Upper lobe of left lung (tissue), 6 donors: ENCODE measurements at regions not wholly inside any gene's neighbourhood (a gene's known extent, or its start where the extent isn't known, plus 50 kb on each side); places are given as distances from the start of the nearest gene placed in this dataset.

Experiments used
- ATAC-seq, 2 donors: fragments of 200-7000 bp; cut with Tn5 transposase; one replicate each; pipeline ENCODE4 v1.9.1; 2022; ENCODE audit warnings: mild to moderate bottlenecking in 2 of 2, moderate library complexity in 2 of 2; ENCODE audit not compliant: low FRiP score in 2 of 2
- DNase-seq, 2 donors: peaks; one replicate each; pipeline ENCODE4 v3.0.0-alpha.2; 2019 to 2020
- H3K27ac ChIP-seq, 4 donors: fragments of 200-600 bp; sonication (generic); one replicate each; pipeline ENCODE4 v1.5.1; 2016 to 2019
- H3K27me3 ChIP-seq, 4 donors: fragments of 200-600 bp; sonication (generic); one replicate each; pipeline ENCODE4 v1.5.1; 2017 to 2019
- H3K36me3 ChIP-seq, 4 donors: fragments of 200-600 bp; sonication (generic); one replicate each; pipeline ENCODE4 v1.5.1; 2016 to 2019
- H3K4me1 ChIP-seq, 4 donors: fragments of 200-600 bp; sonication (generic); one replicate each; pipeline ENCODE4 v1.5.1; 2018 to 2019
- H3K4me3 ChIP-seq, 4 donors: fragments of 200-600 bp; sonication (generic); one replicate each; pipeline ENCODE4 v1.5.1; 2017 to 2019; ENCODE audit warnings: mild to moderate bottlenecking in 2 of 4, moderate library complexity in 1 of 4
- H3K9me3 ChIP-seq, 4 donors: fragments of 200-600 bp; sonication (generic); one replicate each; pipeline ENCODE4 v1.5.1; 2018 to 2019
- EP300 ChIP-seq, 4 donors: sonication (generic); formaldehyde crosslinking; IDR thresholded peaks; one replicate each; pipeline ENCODE4 v1.5.1; 2017; ENCODE audit warnings: antibody characterized with exemption in 4 of 4, control low read depth in 2 of 4
- POLR2A ChIP-seq, 4 donors: fragments of 450-650 bp; IDR thresholded peaks; one replicate each; pipeline ENCODE4 v1.5.1; 2016 to 2017; ENCODE audit warnings: antibody characterized with exemption in 4 of 4, mild to moderate bottlenecking in 2 of 4
- POLR2AphosphoS5 ChIP-seq, 2 donors: sonication (generic); formaldehyde crosslinking; IDR thresholded peaks; one replicate each; pipeline ENCODE4 v1.5.1; 2017; ENCODE audit warnings: antibody characterized with exemption in 2 of 2
- WGBS, 2 donors: methylation state at CpG; one replicate each; pipeline ENCODE4 v1.1.5; 2017 to 2018; 5-methylcytosine and 5-hydroxymethylcytosine counted together
- TF ChIP-seq, protein P1 (sequence below), 6 experiments: fragments of 450-650 bp in 4 of 6; fragments of 200-600 bp in 2 of 6; sonication (generic) in 2 of 6; IDR thresholded peaks; one replicate each; pipeline ENCODE4 v1.5.1; 2016 to 2019; ENCODE audit warnings: antibody characterized with exemption in 6 of 6
- donor health status: DM: no; HTN: no; CAD: no; lungs with moderate emphysema.
- donor health status: DM: no; HTN: yes; CAD: no; lungs with severe emphysema.

DNA sequence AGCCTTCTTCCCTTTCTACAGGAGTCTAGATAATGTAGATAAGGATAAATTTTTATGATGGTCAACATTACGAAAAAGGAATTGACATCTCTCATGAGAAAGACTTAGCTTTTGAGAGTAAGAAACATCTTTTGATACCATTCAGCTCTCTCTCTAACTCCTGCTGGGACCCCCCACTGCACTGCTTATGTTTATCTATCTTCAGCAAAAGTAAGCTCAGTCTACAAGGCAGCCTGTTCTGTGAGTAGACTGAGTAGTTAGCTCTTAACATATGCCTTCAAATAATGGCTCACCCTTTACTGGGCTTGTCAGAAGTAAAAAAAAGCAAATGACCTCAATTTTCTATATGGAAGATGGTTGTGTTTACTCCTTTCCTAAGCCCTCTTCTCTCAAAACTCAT, 372.2 kb upstream of the CDH11 start:
- no peak overlapping the region for H3K27ac ChIP-seq
- no peak for DNase-seq
- H3K36me3 ChIP-seq = no peaks in the 10 kb centered on the region
- H3K4me3 ChIP-seq = no peak overlapping the region
- no peak for ATAC-seq
- no peaks in the 10 kb centered on the region for H3K27me3 ChIP-seq
- 83 to 86% methylated on average over 1 of the region's 1 CpG for WGBS, 2 donors
- H3K4me1 ChIP-seq = no peaks in the 10 kb centered on the region
- no peaks in the 10 kb centered on the region for H3K9me3 ChIP-seq
- TF ChIP-seq, protein P1, sequence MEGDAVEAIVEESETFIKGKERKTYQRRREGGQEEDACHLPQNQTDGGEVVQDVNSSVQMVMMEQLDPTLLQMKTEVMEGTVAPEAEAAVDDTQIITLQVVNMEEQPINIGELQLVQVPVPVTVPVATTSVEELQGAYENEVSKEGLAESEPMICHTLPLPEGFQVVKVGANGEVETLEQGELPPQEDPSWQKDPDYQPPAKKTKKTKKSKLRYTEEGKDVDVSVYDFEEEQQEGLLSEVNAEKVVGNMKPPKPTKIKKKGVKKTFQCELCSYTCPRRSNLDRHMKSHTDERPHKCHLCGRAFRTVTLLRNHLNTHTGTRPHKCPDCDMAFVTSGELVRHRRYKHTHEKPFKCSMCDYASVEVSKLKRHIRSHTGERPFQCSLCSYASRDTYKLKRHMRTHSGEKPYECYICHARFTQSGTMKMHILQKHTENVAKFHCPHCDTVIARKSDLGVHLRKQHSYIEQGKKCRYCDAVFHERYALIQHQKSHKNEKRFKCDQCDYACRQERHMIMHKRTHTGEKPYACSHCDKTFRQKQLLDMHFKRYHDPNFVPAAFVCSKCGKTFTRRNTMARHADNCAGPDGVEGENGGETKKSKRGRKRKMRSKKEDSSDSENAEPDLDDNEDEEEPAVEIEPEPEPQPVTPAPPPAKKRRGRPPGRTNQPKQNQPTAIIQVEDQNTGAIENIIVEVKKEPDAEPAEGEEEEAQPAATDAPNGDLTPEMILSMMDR (IDR thresholded peaks at IDR 0.05) = no peak
- TF ChIP-seq POLR2AphosphoS5 (IDR thresholded peaks at IDR 0.05) (no peak), EP300 (IDR thresholded peaks at IDR 0.05) (no peak), POLR2A (IDR thresholded peaks at IDR 0.05) (no peak)

GRCh38 chr16:65490286-65490685, 368.4 kb upstream of the CDH11 start:
- no peaks in the 10 kb centered on the region for H3K27me3 ChIP-seq
- DNase-seq (no peak), ATAC-seq (no peak)
- WGBS, 2 donors = 65 to 74% methylated on average over 4 of the region's 4 CpGs
- no peak for TF ChIP-seq POLR2AphosphoS5 (IDR thresholded peaks at IDR 0.05)
- no peak for TF ChIP-seq EP300 (IDR thresholded peaks at IDR 0.05)
- TF ChIP-seq, protein P1 (IDR thresholded peaks at IDR 0.05) = no peak
- no peak for TF ChIP-seq POLR2A (IDR thresholded peaks at IDR 0.05)
- H3K4me3 ChIP-seq = no peak overlapping the region
- no peaks in the 10 kb centered on the region for H3K4me1 ChIP-seq
- no peak overlapping the region for H3K27ac ChIP-seq
- H3K36me3 ChIP-seq = no peaks in the 10 kb centered on the region
- no peaks in the 10 kb centered on the region for H3K9me3 ChIP-seq

GRCh38 chr16:65489531-65490023, 367.7 kb upstream of the CDH11 start:
- H3K9me3 ChIP-seq = no peaks in the 10 kb centered on the region
- DNase-seq (no peak), ATAC-seq (no peak)
- H3K36me3 ChIP-seq = no peaks in the 10 kb centered on the region
- TF ChIP-seq POLR2A (IDR thresholded peaks at IDR 0.05) (no peak), EP300 (IDR thresholded peaks at IDR 0.05) (no peak), POLR2AphosphoS5 (IDR thresholded peaks at IDR 0.05) (no peak)
- TF ChIP-seq, protein P1 (IDR thresholded peaks at IDR 0.05) = no peak
- no peak overlapping the region for H3K27ac ChIP-seq
- WGBS, 2 donors = 76 to 81% methylated on average over 4 of the region's 4 CpGs
- no peaks in the 10 kb centered on the region for H3K27me3 ChIP-seq
- H3K4me3 ChIP-seq = no peak overlapping the region
- H3K4me1 ChIP-seq = no peaks in the 10 kb centered on the region

DNA sequence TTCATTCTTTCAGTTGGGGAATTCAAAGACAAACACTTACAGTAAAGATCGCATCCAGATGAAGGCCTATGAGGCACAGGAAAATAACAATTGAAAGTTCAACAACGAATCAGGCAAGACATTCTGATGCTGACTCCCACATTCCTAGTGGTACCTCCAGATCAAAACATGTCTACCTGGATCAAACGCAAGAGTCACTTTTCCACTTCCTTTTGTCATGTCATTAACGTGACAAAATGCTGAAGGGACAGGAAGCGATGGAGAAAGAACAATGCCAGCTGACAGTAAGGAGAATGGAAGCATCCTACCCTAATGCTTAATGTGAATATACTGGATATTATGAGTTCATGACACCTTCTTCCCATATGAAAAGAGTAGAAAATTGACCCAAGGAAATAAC, 365.4 kb upstream of the CDH11 start:
- Histone ChIP-seq H3K27ac (no peak overlapping the region), H3K4me3 (no peak overlapping the region), H3K4me1 (no peaks in the 10 kb centered on the region), H3K36me3 (no peaks in the 10 kb centered on the region), H3K27me3 (no peaks in the 10 kb centered on the region), H3K9me3 (no peaks in the 10 kb centered on the region)
- no peak for ATAC-seq
- DNase-seq = no peak
- 65 to 77% methylated on average over 5 of the region's 5 CpGs for WGBS, 2 donors
- TF ChIP-seq POLR2AphosphoS5 (IDR thresholded peaks at IDR 0.05) = no peak
- TF ChIP-seq, protein P1 (IDR thresholded peaks at IDR 0.05) = no peak
- no peak for TF ChIP-seq EP300 (IDR thresholded peaks at IDR 0.05)

- no peaks in the 10 kb centered on the region for H3K4me1 ChIP-seq
- ATAC-seq (no peak), DNase-seq (no peak)
- TF ChIP-seq, protein P1 (IDR thresholded peaks at IDR 0.05) = no peak
- TF ChIP-seq POLR2AphosphoS5 (IDR thresholded peaks at IDR 0.05) (no peak), POLR2A (IDR thresholded peaks at IDR 0.05) (no peak), EP300 (IDR thresholded peaks at IDR 0.05) (no peak)
- H3K27me3 ChIP-seq = no peaks in the 10 kb centered on the region
- no peak overlapping the region for H3K27ac ChIP-seq
- H3K4me3 ChIP-seq = no peak overlapping the region
- 77 to 97% methylated on average over 3 to 4 of the region's 4 CpGs for WGBS, 2 donors
- no peaks in the 10 kb centered on the region for H3K9me3 ChIP-seq
- H3K36me3 ChIP-seq = no peaks in the 10 kb centered on the region
Measured at GRCh38 chr16:65481956-65482355, 360.1 kb upstream of the CDH11 start.
